Liver (tissue), 8 donors: ENCODE measurements at regions not wholly inside any gene's neighbourhood (a gene's known extent, or its start where the extent isn't known, plus 50 kb on each side); places are given as distances from the start of the nearest gene placed in this dataset.

Experiments used
- DNase-seq: peaks from one replicate; pipeline ENCODE4 v3.0.0-alpha.2; 2017; ENCODE audit warnings: low spot score
- H3K27ac ChIP-seq, 2 donors: one replicate each; pipeline ENCODE4 v1.7.0; 2013; ENCODE audit warnings: inconsistent platforms in 2 of 2, low read length in 2 of 2, control low read depth in 1 of 2, low read depth in 1 of 2, mild to moderate bottlenecking in 1 of 2
- H3K27me3 ChIP-seq, 4 donors: one replicate each; pipeline versions ENCODE4 v1.6.1 to v1.7.0; 2013; ENCODE audit warnings: low read length in 3 of 4, inconsistent platforms in 1 of 4, mild to moderate bottlenecking in 1 of 4, moderate library complexity in 1 of 4; ENCODE audit not compliant: control insufficient read depth in 4 of 4, insufficient read depth in 4 of 4
- H3K36me3 ChIP-seq, 4 donors: one replicate each; pipeline versions ENCODE4 v1.6.1 to v1.7.0; 2013; ENCODE audit warnings: low read length in 3 of 4, mild to moderate bottlenecking in 3 of 4, low read depth in 1 of 4, moderate library complexity in 1 of 4; ENCODE audit not compliant: control insufficient read depth in 4 of 4, insufficient read depth in 3 of 4
- H3K4me1 ChIP-seq, 4 donors: one replicate each; pipeline versions ENCODE4 v1.6.1 to v1.7.0; 2013; ENCODE audit warnings: low read length in 3 of 4, mild to moderate bottlenecking in 3 of 4, moderate library complexity in 1 of 4; ENCODE audit not compliant: control insufficient read depth in 4 of 4, insufficient read depth in 4 of 4
- H3K4me3 ChIP-seq, 3 donors: one replicate each; pipeline versions ENCODE4 v1.6.1 to v1.7.0; 2013; ENCODE audit warnings: low read length in 3 of 3, control low read depth in 1 of 3, low read depth in 1 of 3, mild to moderate bottlenecking in 1 of 3
- H3K9ac ChIP-seq, 2 donors: one replicate each; pipeline ENCODE4 v1.7.0; 2013; ENCODE audit warnings: low read length in 2 of 2, mild to moderate bottlenecking in 2 of 2, moderate library complexity in 2 of 2, control low read depth in 1 of 2, low read depth in 1 of 2
- H3K9me3 ChIP-seq, 4 donors: one replicate each; pipeline versions ENCODE4 v1.6.1 to v1.7.0; 2013; ENCODE audit warnings: low read length in 3 of 4; ENCODE audit not compliant: control insufficient read depth in 4 of 4
- CTCF ChIP-seq: fragments of 150-350 bp; IDR thresholded peaks from 2 replicates; pipeline ENCODE4 v1.5.1; 2017; ENCODE audit warnings: improper control_type of control experiment, low read depth, low read length; ENCODE audit not compliant: missing input control
- EGR1 ChIP-seq, 2 donors: IDR thresholded peaks; 2 replicates each; pipeline ENCODE4 v1.6.1; 2016 to 2018; ENCODE audit warnings: antibody characterized with exemption in 2 of 2, low read depth in 2 of 2
- FOXA1 ChIP-seq: IDR thresholded peaks from 2 replicates; pipeline ENCODE4 v1.6.1; 2016; ENCODE audit warnings: antibody characterized with exemption
- FOXA2 ChIP-seq: IDR thresholded peaks from 2 replicates; pipeline ENCODE4 v1.6.1; 2016; ENCODE audit warnings: antibody characterized with exemption
- GABPA ChIP-seq, 2 donors: IDR thresholded peaks in 1 of 2; conservative IDR thresholded peaks in 1 of 2; 2 replicates each; pipeline ENCODE4 v1.6.1; 2016; ENCODE audit warnings: antibody characterized with exemption in 2 of 2, mild to moderate bottlenecking in 1 of 2, moderate library complexity in 1 of 2
- HNF4A ChIP-seq, 2 donors: conservative IDR thresholded peaks; 2 replicates each; pipeline ENCODE4 v1.6.1; 2016; ENCODE audit warnings: antibody characterized with exemption in 2 of 2, mild to moderate bottlenecking in 2 of 2
- HNF4G ChIP-seq: IDR thresholded peaks from 2 replicates; pipeline ENCODE4 v1.6.1; 2016; ENCODE audit warnings: antibody characterized with exemption
- JUND ChIP-seq, 2 donors: IDR thresholded peaks; 2 replicates each; pipeline ENCODE4 v1.6.1; 2016; ENCODE audit warnings: antibody characterized with exemption in 2 of 2
- NR2F2 ChIP-seq: IDR thresholded peaks from 2 replicates; pipeline ENCODE4 v1.6.1; 2016; ENCODE audit warnings: antibody characterized with exemption
- RAD21 ChIP-seq, 2 donors: IDR thresholded peaks; 2 replicates each; pipeline ENCODE4 v1.6.1; 2016; ENCODE audit warnings: antibody characterized with exemption in 2 of 2, mild to moderate bottlenecking in 2 of 2
- RXRA ChIP-seq, 2 donors: IDR thresholded peaks; 2 replicates each; pipeline ENCODE4 v1.6.1; 2017 to 2018; ENCODE audit warnings: antibody characterized with exemption in 2 of 2, mild to moderate bottlenecking in 1 of 2
- SP1 ChIP-seq: IDR thresholded peaks from 2 replicates; pipeline ENCODE4 v1.6.1; 2018; ENCODE audit warnings: antibody characterized with exemption, mild to moderate bottlenecking
- TAF1 ChIP-seq: conservative IDR thresholded peaks from 2 replicates; pipeline ENCODE4 v1.6.1; 2016; ENCODE audit warnings: antibody characterized with exemption, mild to moderate bottlenecking
- YY1 ChIP-seq: IDR thresholded peaks from 2 replicates; pipeline ENCODE4 v1.6.1; 2016; ENCODE audit warnings: antibody characterized with exemption, mild to moderate bottlenecking
- WGBS: extraction: QIAGEN DNeasy Blood & Tissue Kit; methylation state at CpG from one replicate; pipeline ENCODE4 v1.1.7; 2013; 5-methylcytosine and 5-hydroxymethylcytosine counted together
- TF ChIP-seq, protein P1 (sequence below): IDR thresholded peaks from 2 replicates; pipeline ENCODE4 v1.6.1; 2016; ENCODE audit warnings: antibody characterized with exemption, mild to moderate bottlenecking
- TF ChIP-seq, protein P2 (sequence below): IDR thresholded peaks from 2 replicates; pipeline ENCODE4 v1.6.1; 2016; ENCODE audit warnings: antibody characterized with exemption
- TF ChIP-seq, protein P3 (sequence below): IDR thresholded peaks from 2 replicates; pipeline ENCODE4 v1.6.1; 2016; ENCODE audit warnings: antibody characterized with exemption
- TF ChIP-seq, protein P4 (sequence below): IDR thresholded peaks from 2 replicates; pipeline ENCODE4 v1.6.1; 2016; ENCODE audit warnings: antibody characterized with exemption
- donor health status: healthy.
- donor health status: healthy.
- donor health status: healthy.
- donor health status: healthy.
- donor health status: healthy.

- Histone ChIP-seq H3K9me3 (no peaks in the 10 kb centered on the region), H3K27me3 (no peaks in the 10 kb centered on the region), H3K4me1 (peaks cover 0 to 7% (median 6%) of the 10 kb centered on the region in 4 donors), H3K36me3 (no peaks in the 10 kb centered on the region), H3K27ac (no peak overlapping the region), H3K9ac (no peak overlapping the region), H3K4me3 (no peak overlapping the region)
- 61% methylated on average over 1 of the region's 1 CpG for WGBS
- no peak for DNase-seq
- TF ChIP-seq SP1, result no peak
- TF ChIP-seq, protein P1, sequence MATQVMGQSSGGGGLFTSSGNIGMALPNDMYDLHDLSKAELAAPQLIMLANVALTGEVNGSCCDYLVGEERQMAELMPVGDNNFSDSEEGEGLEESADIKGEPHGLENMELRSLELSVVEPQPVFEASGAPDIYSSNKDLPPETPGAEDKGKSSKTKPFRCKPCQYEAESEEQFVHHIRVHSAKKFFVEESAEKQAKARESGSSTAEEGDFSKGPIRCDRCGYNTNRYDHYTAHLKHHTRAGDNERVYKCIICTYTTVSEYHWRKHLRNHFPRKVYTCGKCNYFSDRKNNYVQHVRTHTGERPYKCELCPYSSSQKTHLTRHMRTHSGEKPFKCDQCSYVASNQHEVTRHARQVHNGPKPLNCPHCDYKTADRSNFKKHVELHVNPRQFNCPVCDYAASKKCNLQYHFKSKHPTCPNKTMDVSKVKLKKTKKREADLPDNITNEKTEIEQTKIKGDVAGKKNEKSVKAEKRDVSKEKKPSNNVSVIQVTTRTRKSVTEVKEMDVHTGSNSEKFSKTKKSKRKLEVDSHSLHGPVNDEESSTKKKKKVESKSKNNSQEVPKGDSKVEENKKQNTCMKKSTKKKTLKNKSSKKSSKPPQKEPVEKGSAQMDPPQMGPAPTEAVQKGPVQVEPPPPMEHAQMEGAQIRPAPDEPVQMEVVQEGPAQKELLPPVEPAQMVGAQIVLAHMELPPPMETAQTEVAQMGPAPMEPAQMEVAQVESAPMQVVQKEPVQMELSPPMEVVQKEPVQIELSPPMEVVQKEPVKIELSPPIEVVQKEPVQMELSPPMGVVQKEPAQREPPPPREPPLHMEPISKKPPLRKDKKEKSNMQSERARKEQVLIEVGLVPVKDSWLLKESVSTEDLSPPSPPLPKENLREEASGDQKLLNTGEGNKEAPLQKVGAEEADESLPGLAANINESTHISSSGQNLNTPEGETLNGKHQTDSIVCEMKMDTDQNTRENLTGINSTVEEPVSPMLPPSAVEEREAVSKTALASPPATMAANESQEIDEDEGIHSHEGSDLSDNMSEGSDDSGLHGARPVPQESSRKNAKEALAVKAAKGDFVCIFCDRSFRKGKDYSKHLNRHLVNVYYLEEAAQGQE, result no peak
- TF ChIP-seq HNF4A (conservative IDR thresholded peaks at IDR 0.05), result no peak
Measured at GRCh38 chr5:158487156-158487555, 612.6 kb downstream of the EBF1 start.

DNA sequence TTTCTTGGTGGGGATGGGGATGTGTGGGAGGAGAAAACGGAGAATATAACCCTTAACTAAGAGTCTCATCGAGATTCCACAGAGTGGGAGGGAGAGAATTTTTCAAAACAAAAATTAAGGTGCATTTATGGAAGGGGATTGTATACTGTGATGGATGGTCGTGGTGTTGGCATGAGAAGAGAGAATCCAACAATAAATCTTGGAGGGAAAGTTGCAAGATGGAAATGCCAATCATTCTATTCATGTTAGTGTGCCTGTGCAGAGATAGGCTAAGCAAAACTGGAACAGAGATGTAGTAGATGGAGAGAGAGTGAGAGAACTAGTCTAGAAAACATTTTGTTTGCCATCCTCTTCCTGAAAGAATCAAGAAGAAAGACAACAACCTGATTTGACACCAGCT lies 613.1 kb downstream of the EBF1 start:
- Histone ChIP-seq H3K36me3 (no peaks in the 10 kb centered on the region), H3K9ac (no peak overlapping the region), H3K4me3 (no peak overlapping the region), H3K27ac (no peak overlapping the region), H3K4me1 (peaks cover 0 to 7% (median 6%) of the 10 kb centered on the region in 4 donors), H3K9me3 (no peaks in the 10 kb centered on the region), H3K27me3 (no peaks in the 10 kb centered on the region)
- DNase-seq, result no peak
- no peak for TF ChIP-seq HNF4G
- TF ChIP-seq, protein P2, sequence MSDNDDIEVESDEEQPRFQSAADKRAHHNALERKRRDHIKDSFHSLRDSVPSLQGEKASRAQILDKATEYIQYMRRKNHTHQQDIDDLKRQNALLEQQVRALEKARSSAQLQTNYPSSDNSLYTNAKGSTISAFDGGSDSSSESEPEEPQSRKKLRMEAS, result no peak
- TF ChIP-seq FOXA1, result no peak
- TF ChIP-seq JUND (IDR thresholded peaks at IDR 0.05), result no peak
- no peak for TF ChIP-seq CTCF
- TF ChIP-seq, protein P3, sequence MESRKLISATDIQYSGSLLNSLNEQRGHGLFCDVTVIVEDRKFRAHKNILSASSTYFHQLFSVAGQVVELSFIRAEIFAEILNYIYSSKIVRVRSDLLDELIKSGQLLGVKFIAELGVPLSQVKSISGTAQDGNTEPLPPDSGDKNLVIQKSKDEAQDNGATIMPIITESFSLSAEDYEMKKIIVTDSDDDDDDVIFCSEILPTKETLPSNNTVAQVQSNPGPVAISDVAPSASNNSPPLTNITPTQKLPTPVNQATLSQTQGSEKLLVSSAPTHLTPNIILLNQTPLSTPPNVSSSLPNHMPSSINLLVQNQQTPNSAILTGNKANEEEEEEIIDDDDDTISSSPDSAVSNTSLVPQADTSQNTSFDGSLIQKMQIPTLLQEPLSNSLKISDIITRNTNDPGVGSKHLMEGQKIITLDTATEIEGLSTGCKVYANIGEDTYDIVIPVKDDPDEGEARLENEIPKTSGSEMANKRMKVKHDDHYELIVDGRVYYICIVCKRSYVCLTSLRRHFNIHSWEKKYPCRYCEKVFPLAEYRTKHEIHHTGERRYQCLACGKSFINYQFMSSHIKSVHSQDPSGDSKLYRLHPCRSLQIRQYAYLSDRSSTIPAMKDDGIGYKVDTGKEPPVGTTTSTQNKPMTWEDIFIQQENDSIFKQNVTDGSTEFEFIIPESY, result no peak
- TF ChIP-seq, protein P4, sequence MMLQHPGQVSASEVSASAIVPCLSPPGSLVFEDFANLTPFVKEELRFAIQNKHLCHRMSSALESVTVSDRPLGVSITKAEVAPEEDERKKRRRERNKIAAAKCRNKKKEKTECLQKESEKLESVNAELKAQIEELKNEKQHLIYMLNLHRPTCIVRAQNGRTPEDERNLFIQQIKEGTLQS, result no peak
- TF ChIP-seq HNF4A (conservative IDR thresholded peaks at IDR 0.05), result no peak
- no peak for TF ChIP-seq NR2F2
- no peak for TF ChIP-seq SP1
- TF ChIP-seq, protein P1, result no peak
- TF ChIP-seq FOXA2, result no peak
- TF ChIP-seq GABPA (IDR thresholded peaks at IDR 0.05 in 1 of 2, conservative IDR thresholded peaks at IDR 0.05 in 1 of 2), result no peak
- no peak for TF ChIP-seq RXRA (IDR thresholded peaks at IDR 0.05)
- no peak for TF ChIP-seq TAF1
- no peak for TF ChIP-seq RAD21 (IDR thresholded peaks at IDR 0.05)
- TF ChIP-seq EGR1 (IDR thresholded peaks at IDR 0.05; ENCODE audit: low read depth in 2 of 2), result no peak
- no peak for TF ChIP-seq YY1
- 86% methylated on average over 3 of the region's 3 CpGs for WGBS
